ENCODE measurements at regions not wholly inside any gene's neighbourhood (a gene's known extent, or its start where the extent isn't known, plus 50 kb on each side); places are given as distances from the start of the nearest gene placed in this dataset.
"Not testable (repeated sequence)": the region's sequence is repeated elsewhere in the genome, so short reads cannot be mapped to it uniquely, and the experiment has no call there.

DNA sequence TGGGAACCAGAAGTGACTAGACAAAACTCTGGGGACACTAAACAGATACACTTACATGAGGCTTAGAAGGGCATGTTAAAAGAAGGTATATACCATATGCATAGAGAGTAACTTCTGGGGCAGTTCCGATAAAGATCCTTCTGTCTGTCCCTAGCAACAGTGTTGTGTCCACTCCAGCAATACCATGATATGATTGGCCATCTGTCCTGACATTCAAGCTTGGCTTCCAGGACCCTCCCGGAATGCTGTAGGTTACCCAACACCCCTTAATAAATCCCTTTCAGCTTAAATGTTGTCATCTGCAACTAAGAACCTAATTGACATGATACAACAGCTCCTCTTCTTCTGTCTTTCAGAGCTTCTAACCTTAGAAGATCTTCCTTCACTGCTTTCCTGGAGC is 307.7 kb downstream of the OMA1 start:
- Mint-ChIP-seq H3K4me3 (no peak overlapping the region), H3K9me3 (no peaks in the 10 kb centered on the region), H3K36me3 (no peaks in the 10 kb centered on the region), H3K27me3 (no peaks in the 10 kb centered on the region), H3K27ac (no peak overlapping the region), H3K4me1 (no peaks in the 10 kb centered on the region)
- CTCF ChIA-PET: no interaction called here
- DNase-seq: no peak

DNA sequence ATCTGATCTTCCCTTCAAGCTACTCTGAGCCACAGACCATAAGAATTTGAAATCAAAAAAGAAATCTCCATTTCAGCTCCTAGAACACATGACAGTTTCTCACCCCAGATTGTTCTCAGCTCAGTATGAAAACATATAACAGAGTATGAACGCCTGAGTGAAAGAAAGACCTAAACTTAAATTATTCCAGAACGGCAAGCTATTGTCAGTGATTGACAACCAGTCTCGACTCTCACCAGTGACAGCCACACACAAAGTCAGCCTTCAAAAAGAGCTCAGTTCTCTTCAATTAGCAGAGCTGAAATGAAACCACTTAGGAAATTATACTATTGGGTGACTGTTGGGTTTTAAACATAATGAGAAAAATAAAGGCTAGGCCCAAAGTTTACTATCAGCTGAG is 312.8 kb downstream of the OMA1 start:
- Mint-ChIP-seq H3K36me3 (no peaks in the 10 kb centered on the region), H3K4me3 (no peak overlapping the region), H3K27ac (no peak overlapping the region), H3K9me3 (no peaks in the 10 kb centered on the region), H3K4me1 (no peaks in the 10 kb centered on the region), H3K27me3 (no peaks in the 10 kb centered on the region)
- CTCF ChIA-PET: no interaction called here
- no peak for DNase-seq

DNA sequence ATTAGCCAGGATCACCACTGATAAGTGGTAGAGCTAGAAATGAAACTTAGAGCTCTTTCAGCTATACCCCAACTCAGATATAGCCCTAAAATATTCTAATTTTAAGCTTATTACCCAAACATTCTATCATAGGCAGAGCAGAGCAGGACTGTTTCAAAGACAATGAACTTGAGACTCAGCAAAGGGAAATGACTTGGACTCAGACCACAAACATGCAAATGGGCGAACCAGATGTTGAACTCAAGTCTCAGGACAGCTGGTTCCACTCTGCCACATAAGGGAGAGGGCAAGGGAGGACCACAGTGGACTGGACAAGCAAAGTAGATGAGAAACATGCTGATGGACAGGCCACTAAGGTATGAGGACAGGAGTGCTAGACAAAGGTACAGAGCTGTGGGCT is 315.3 kb downstream of the OMA1 start:
- no peaks in the 10 kb centered on the region for H3K4me1 Mint-ChIP-seq
- no peak overlapping the region for H3K27ac Mint-ChIP-seq
- no peaks in the 10 kb centered on the region for H3K9me3 Mint-ChIP-seq
- H3K27me3 Mint-ChIP-seq: no peaks in the 10 kb centered on the region
- H3K4me3 Mint-ChIP-seq: no peak overlapping the region
- no peak for DNase-seq
- CTCF ChIA-PET: no interaction called here
- H3K36me3 Mint-ChIP-seq: no peaks in the 10 kb centered on the region

DNA sequence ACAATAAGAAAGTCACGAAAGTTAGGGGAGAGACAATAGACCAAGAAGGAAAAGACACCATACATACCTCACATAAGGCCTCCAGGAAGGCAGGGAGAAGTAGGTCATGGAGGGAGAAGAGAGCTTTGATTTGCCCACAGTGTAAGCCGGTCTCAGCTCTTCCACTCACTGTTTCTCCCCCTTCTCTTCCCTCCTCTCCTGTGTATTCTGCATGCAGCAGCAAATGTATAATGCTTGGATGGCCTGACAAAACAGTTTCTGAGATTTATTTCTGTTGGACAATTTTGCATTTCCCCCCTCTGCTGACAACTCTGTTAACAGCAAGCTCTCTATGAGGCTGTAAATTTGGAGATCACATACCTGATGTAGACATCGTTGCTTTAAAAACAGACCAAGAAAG is 318.9 kb downstream of the OMA1 start:
- Mint-ChIP-seq H3K27me3 (no peaks in the 10 kb centered on the region), H3K4me1 (no peaks in the 10 kb centered on the region), H3K27ac (no peak overlapping the region), H3K9me3 (no peaks in the 10 kb centered on the region), H3K36me3 (no peaks in the 10 kb centered on the region), H3K4me3 (no peak overlapping the region)
- CTCF ChIA-PET: no interaction called here
- no peak for DNase-seq

DNA sequence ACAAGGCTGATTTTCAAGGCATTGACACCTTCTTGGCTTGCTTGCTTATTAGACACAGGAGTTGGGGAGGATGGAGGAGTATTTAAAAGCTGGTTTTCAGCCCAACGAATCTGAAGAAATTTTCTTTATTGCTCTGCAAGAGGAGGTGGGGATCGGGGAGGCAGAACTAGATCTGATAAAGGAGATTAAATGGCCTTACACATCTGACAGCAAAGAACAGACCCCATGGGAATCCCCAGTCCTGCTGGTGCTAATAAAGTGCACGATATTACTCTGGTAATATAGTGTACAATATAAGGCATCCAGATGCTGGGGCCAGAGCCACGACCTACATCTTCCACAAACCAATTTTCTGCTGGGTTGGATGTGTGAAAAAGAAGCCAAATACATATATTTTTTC is 323.0 kb downstream of the OMA1 start:
- H3K4me1 Mint-ChIP-seq: no peaks in the 10 kb centered on the region
- no peaks in the 10 kb centered on the region for H3K36me3 Mint-ChIP-seq
- no peak overlapping the region for H3K27ac Mint-ChIP-seq
- no peaks in the 10 kb centered on the region for H3K27me3 Mint-ChIP-seq
- no peaks in the 10 kb centered on the region for H3K9me3 Mint-ChIP-seq
- no peak for DNase-seq
- H3K4me3 Mint-ChIP-seq: no peak overlapping the region
- CTCF ChIA-PET: no interaction called here

DNA sequence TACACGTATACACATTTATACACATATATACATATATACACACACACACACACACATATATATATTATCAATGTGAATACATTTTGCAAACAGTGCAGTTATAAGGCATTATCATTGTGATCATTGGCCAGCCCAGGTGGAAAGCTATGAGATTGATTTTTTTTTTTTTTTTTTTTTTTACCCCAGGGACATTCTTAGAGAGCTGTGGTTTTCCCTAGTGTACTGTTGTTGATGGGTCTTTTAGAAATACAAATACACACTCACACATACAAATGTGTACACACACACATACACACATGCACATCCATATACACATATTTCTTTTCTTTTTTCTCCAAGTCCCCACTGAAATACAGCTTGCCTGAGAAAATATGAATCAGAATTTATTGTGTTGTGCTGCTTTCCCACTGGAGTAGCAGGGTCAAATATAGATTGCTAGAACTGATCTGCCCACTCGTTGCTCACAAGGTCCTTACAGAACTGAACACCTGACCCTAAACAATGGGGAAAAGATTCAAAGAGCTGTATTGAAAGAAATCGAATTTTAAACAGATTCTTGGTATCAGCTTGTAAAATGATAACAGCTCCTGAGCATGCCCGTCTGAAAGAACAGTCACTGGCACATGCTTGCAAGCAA is 325.6 kb downstream of the OMA1 start:
- no peaks in the 10 kb centered on the region for H3K4me1 Mint-ChIP-seq
- no peaks in the 10 kb centered on the region for H3K36me3 Mint-ChIP-seq
- H3K27ac Mint-ChIP-seq: no peak overlapping the region
- no peaks in the 10 kb centered on the region for H3K27me3 Mint-ChIP-seq
- no peaks in the 10 kb centered on the region for H3K9me3 Mint-ChIP-seq
- CTCF ChIA-PET: no interaction called here
- H3K4me3 Mint-ChIP-seq: no peak overlapping the region
- no peak for DNase-seq

DNA sequence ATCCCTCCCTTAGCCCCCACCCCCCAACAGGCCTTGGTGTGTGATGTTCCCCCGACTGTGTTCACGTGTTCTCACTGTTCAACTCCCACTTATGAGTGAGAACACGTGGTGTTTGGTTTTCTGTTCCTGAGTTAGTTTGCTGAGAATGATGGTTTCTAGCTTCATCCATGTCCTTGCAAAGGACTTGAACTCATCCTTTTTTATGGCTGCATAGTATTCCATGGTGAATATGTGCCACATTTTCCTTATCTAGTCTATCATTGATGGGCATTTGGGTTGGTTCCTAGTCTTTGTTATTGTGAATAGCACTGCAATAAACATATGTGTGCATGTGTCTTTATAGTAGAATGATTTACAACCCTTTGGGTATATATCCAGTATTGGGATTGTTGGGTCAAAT is 330.4 kb downstream of the OMA1 start:
- H3K4me3 Mint-ChIP-seq, H3K27me3 Mint-ChIP-seq, CTCF ChIA-PET, H3K9me3 Mint-ChIP-seq, H3K4me1 Mint-ChIP-seq, H3K27ac Mint-ChIP-seq, H3K36me3 Mint-ChIP-seq, DNase-seq: not testable (repeated sequence)

DNA sequence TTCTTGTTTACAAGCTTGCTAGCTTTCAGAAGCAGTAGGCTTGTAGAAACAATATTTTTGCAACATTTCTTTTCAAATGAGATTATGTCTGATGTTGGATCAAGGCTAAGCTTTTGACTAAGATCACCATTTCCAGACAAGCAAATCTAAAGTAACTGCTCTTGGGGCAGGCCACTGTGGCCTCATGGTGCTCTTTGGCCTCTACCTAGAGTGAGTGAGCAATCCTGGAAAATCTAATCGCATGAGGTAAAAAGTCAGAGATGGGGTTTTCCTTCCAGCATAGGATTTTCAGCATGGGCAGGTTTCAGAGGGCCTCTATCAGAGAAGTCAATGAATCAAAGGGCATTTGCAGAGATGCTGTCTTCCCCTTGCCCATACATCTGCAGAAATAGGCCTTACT is 331.9 kb downstream of the OMA1 start:
- Mint-ChIP-seq H3K27ac (no peak overlapping the region), H3K4me3 (no peak overlapping the region), H3K27me3 (no peaks in the 10 kb centered on the region), H3K4me1 (no peaks in the 10 kb centered on the region), H3K9me3 (no peaks in the 10 kb centered on the region), H3K36me3 (no peaks in the 10 kb centered on the region)
- no peak for DNase-seq
- CTCF ChIA-PET: no interaction called here

DNA sequence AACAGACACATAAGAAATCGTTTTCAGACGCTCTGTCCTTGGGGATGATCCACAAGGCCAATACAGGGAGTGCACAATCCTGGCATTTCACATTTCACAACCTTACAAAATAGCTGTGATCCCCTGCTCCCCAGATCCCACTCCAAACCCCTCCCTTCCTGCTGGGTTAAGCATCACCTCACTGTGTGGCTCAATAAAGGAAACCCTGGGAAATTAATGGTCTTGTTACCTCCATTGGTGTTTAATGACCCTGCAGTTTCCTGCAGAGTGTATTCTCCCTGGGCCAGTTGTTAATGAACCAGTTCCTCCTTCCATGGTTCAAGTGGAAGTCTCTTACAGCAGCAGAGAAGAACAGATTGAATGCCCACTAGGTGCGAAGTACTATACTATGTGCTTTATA is 334.7 kb downstream of the OMA1 start:
- H3K27me3 Mint-ChIP-seq: no peaks in the 10 kb centered on the region
- CTCF ChIA-PET: no interaction called here
- no peak overlapping the region for H3K27ac Mint-ChIP-seq
- no peaks in the 10 kb centered on the region for H3K36me3 Mint-ChIP-seq
- H3K4me1 Mint-ChIP-seq: no peaks in the 10 kb centered on the region
- no peak overlapping the region for H3K4me3 Mint-ChIP-seq
- no peaks in the 10 kb centered on the region for H3K9me3 Mint-ChIP-seq
- no peak for DNase-seq

DNA sequence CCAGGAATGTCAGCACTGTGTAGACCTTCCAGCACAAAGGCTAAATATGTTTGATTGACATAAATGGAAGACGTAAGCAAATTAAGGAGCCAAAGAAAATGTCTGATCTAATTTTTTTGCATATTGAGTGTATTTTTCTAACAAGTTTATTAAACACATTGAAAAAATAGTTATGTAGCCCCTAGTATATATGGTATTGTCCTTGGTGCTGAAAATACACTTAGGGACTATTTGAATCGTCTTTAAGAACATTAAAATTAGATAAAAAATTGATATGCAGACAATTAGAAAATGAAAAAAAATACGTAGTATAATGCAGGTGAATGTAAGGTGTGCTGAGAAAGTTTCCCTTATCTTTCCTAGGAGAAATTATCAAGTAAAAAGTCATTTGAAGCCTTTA is 337.0 kb downstream of the OMA1 start:
- H3K36me3 Mint-ChIP-seq: no peaks in the 10 kb centered on the region
- CTCF ChIA-PET: no interaction called here

DNA sequence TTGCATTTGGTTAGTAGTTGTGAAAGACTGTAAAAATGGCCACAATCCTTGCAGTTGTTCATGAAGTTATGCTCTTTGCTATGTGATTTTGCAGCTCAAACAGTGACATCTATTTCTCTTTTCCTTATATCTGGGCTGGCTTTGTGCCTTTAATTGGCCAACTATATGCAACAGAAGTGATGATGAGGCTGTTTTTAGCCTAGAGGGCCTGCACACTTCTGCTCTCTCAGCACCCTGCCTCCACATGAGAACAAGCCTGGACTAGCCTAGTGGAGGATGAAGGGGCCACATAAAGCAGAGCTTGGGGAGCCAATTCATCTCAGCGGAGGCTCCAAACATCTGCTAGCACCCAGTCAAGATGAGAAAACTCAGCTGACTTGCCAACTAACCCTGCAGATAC is 339.8 kb downstream of the OMA1 start:
- Mint-ChIP-seq H3K27me3 (no peaks in the 10 kb centered on the region), H3K36me3 (no peaks in the 10 kb centered on the region), H3K4me3 (no peak overlapping the region), H3K4me1 (no peaks in the 10 kb centered on the region), H3K27ac (no peak overlapping the region), H3K9me3 (no peaks in the 10 kb centered on the region)
- DNase-seq: no peak
- CTCF ChIA-PET: no interaction called here

More for the DNA sequence above, 337.0 kb downstream of the OMA1 start:
- H3K27ac Mint-ChIP-seq: no peak overlapping the region
- H3K4me3 Mint-ChIP-seq: no peak overlapping the region
- no peak for DNase-seq
- H3K4me1 Mint-ChIP-seq: no peaks in the 10 kb centered on the region
- H3K27me3 Mint-ChIP-seq: no peaks in the 10 kb centered on the region
- H3K9me3 Mint-ChIP-seq: no peaks in the 10 kb centered on the region

DNA sequence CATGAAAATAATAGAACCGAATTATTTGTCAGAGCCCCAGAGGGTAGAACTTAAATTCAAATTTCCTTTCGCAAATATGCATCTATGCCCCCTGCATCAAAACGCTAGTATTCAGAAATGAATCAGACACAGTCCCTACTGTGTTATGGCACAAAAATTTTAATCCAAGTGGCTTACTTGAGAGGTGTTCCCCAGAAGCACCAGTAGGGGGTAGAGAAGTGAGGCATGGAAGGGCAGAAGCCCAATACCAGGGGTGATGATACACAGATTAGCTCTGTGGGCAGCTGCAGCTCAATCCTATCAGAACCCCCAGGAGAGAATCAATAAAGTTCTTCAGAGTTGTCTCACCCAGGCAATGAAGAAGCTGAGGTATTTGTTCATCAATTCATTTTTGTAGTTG is 342.2 kb downstream of the OMA1 start:
- H3K4me1 Mint-ChIP-seq: no peaks in the 10 kb centered on the region
- H3K4me3 Mint-ChIP-seq: no peak overlapping the region
- DNase-seq: no peak
- no peaks in the 10 kb centered on the region for H3K27me3 Mint-ChIP-seq
- CTCF ChIA-PET: no interaction called here
- no peak overlapping the region for H3K27ac Mint-ChIP-seq
- H3K9me3 Mint-ChIP-seq: no peaks in the 10 kb centered on the region
- no peaks in the 10 kb centered on the region for H3K36me3 Mint-ChIP-seq

DNA sequence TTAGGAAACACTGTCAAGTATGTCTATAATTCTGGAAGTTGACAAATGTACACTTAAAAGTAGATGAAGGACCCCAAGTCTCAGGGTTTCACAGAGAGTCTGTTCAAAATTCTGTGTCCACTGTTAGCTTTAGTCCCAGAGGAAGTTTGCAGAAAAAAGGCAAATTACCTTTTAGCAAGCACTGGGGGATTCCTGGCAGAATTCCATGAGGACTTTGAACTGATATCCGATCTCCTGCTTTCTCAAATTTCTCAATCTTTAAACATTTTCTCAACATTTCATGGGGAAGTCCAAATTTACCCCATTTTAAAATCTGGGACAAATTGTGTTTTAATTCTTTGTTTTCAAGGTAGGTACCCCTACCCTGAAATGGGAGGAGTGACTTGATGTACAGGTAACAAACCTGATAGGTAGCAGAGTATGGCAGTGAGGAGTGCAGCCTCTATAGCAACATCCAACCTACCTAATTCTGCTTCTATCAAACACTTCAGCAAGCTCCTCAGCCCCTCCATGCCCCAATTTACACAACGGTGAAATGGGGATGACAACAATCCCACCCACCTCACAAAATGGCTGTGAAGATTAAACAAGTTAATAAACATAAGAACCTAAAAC is 344.9 kb downstream of the OMA1 start:
- Mint-ChIP-seq H3K27me3 (no peaks in the 10 kb centered on the region), H3K27ac (no peak overlapping the region), H3K9me3 (no peaks in the 10 kb centered on the region), H3K36me3 (no peaks in the 10 kb centered on the region), H3K4me1 (no peaks in the 10 kb centered on the region), H3K4me3 (no peak overlapping the region)
- CTCF ChIA-PET: no interaction called here
- no peak for DNase-seq

DNA sequence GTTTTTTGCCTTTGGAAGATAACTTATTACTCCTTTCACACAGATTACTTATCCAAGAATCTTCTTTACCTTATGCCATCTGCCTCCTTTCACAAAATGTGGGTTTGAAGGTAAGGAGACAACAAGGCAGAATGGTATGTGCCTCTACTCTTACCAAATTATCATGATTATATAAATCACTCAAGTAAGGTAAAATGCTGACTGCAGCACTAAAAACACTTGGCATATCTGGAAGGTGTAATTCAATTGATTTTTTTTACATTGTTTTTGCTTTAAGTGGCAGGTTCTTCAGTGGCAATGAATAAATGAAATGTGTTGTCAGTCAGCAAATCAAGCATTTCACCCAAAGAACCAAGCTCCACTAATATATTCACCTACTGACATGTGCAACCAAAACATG is 346.1 kb downstream of the OMA1 start:
- Mint-ChIP-seq H3K27me3 (no peaks in the 10 kb centered on the region), H3K36me3 (no peaks in the 10 kb centered on the region), H3K9me3 (no peaks in the 10 kb centered on the region), H3K4me1 (no peaks in the 10 kb centered on the region), H3K4me3 (no peak overlapping the region), H3K27ac (no peak overlapping the region)
- DNase-seq: no peak
- CTCF ChIA-PET: interaction anchor here (0.6 kb wide), 1 partner anchor 583 kb away, joined by 3 read pairs; no protein-coding TSS in a partner anchor

DNA sequence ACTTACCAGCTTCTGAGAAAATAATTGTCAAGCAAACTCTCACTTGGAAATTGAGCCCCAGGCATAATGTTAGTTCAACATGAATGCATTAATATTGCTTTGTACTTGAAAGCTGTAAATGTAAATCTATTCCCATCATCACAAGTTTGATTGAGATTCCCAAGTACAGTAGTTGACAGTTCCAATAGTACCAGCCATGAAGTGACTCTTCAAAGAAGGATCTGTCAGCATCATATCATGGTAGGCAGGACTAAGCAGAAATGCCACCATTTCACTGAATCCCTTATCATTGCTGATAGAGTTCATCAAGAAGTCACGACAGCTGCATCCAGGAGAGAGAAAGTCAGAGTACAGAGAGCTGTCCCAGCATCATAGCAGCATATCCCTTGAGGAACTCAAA is 348.7 kb downstream of the OMA1 start:
- H3K4me1 Mint-ChIP-seq: no peaks in the 10 kb centered on the region
- no peak overlapping the region for H3K4me3 Mint-ChIP-seq
- CTCF ChIA-PET: no interaction called here
- no peaks in the 10 kb centered on the region for H3K36me3 Mint-ChIP-seq
- no peaks in the 10 kb centered on the region for H3K9me3 Mint-ChIP-seq
- H3K27ac Mint-ChIP-seq: no peak overlapping the region
- no peak for DNase-seq
- H3K27me3 Mint-ChIP-seq: no peaks in the 10 kb centered on the region
